ENCODE measurements at regions not wholly inside any gene's neighbourhood (a gene's known extent, or its start where the extent isn't known, plus 50 kb on each side); places are given as distances from the start of the nearest gene placed in this dataset.
"Not testable (repeated sequence)": the region's sequence is repeated elsewhere in the genome, so short reads cannot be mapped to it uniquely, and the experiment has no call there.

DNA sequence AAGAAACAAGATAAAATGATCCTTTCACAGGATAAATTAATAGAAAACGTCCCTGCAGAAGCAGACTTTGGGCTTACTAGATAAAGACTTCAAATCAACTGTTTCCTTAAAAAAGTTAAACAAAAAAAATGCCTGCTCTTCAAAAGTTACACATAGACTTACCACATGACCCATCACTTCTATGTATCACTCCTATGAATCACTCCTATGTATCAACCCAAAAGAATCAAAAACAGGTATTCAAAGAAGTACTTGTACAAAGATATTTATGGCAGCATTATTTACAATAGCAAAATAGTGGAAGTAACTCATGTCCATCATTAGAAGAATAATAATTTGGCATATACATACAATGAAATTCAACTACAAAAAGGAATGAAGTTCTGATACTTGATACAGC lies 56.3 kb upstream of the PRDM9 start:
- no peak for DNase-seq (ENCODE audit: low read depth)

DNA sequence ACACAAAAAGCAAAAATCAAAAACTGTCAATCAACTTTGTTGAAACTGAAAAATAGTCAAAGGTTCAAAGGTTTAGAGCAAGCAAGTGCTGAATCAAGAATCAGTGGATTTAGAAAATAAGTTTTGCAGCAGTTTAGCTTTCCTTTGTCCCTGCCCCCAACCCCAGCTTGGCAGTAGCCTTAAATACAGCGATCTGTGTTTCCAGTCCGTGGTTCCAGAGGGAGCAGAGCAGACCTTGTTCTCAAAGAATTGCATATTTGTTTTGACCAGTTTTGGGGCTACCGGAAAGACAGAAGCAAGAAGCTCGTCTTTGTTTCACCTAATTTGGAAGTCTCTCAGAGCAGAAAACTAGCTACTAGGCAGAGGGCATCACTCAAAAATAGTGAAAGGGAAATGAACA lies 57.2 kb upstream of the PRDM9 start:
- DNase-seq (ENCODE audit: low read depth), result no peak

DNA sequence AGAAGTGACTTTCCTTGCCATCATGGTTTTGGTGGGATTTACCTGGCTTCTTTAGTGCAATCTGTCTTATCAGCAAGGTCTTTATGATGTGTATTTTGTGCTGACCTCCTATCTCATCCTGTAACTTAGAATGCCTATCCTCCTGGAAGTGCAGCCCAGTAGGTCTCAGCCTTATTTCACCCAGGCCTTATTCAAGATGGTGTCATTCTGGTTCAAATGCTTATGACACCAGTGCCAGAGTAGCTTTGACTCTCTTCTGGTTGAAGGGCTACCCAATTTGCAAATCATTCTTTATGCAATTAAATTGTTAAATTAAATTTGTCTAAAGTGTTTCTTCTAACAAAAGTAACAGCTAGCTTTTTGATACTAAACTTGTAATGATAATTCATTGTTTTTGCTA lies 58.8 kb upstream of the PRDM9 start:
- DNase-seq (ENCODE audit: low read depth), result no peak

DNA sequence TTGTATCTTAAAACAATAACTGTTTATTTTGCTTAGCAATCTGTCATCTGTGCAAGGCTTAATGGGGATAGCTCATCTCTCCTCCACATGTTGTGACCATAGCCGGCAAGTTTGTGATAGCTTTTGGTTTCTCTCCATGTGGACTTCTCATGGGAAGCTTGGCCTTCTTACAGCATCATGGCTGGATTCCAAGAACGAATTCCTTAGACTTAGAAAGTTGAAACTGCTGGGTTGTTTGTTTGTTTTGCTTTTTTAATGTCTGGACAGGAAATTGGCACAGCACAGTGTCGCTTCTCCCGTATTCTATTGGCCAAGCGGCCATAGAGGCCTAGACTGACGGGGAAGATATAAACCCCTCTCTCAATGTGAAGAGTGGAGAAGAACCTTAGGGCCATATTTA lies 61.0 kb upstream of the PRDM9 start:
- DNase-seq (ENCODE audit: low read depth), result no peak

DNA sequence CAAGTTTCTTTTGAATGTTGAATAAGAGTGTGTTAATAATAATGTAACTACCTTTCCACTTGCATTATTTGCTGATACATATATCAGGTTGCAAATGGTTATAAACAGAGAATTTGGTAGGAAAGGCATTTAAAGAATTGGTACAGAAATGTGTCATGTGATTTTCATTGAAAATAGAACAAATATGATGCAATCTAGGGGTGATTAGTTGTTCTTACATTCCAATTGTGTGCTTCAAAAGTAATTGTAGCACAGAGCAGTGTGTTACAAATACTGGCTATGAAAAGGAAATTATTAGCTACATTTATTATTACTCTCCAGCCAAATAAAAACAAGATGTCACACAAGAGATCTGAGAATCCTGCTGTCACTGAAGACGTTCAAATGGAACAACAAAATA lies 61.8 kb upstream of the PRDM9 start:
- no peak for DNase-seq (ENCODE audit: low read depth)

DNA sequence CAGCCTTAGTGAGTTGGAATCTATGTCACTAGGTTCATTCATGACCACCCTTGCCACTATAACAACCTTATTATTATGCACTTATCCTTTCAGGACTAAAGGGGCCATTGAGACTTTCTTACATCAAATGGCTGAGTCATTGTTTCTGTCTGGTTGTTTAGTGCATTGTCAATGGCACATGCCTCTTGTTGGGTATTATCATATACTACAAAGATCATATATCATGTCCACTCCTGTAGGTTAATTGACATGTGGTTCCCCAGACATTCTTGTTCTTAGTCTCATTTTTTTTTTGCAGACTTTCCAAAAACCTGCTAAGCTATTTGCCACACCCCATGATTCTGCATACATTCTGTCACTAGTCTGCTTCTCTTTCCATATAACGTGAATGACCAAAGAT lies 66.7 kb upstream of the PRDM9 start:
- DNase-seq (ENCODE audit: low read depth), result no peak

DNA sequence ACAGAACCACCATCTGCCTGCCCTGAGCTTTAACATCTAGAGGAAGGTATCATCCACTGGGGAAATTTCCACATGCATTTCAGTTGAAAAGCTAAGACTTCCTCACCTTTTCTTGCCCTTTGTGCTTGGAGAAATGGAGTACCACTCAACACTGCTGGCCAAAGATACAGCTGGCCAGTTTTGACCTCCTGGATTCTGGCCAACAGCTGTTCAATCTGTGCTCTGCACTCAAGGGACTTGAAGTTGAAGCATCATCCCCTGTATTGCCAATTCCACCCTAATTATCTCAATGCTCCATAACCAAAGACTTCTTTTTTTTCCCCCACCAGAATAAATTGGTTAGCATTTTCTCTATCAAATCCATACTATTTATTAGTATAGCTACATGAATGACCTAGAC lies 70.4 kb upstream of the PRDM9 start:
- DNase-seq (ENCODE audit: low read depth), result no peak

DNA sequence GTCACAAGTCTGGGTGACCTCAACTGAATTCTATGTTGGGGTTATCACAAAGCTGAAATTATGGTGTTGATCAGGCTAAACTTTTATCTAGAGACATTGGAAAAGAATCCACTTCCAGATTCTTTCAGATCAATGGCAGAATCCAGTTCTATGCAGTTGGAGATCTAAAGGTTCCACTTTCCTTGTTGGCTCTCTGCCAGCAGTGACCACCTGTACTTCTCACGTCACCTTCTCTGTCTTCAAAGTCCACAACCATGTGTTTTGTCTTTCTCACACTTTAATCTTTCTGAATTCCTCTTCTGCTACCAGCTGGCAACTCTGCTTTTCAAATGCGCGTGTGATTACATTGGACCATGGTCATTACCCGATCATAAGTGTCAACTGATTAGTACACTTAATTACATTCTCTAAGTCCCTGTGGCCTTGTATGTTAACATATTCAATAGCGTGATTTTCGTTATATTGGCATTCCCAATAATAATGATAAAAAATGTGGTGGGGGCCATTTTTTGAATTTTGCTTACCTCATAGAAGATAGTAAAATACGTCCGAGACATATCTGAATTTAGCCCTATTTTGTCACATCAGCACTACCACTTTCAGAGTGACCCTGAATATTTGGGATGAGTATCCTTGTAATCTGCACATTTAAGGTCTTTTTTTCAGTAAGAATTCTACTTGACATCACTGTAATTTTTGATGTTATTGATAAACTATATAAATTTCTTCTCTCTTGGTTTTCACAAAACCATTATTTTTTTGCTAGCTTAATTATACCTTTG lies 73.7 kb upstream of the PRDM9 start:
- DNase-seq (ENCODE audit: low read depth), result no peak

DNA sequence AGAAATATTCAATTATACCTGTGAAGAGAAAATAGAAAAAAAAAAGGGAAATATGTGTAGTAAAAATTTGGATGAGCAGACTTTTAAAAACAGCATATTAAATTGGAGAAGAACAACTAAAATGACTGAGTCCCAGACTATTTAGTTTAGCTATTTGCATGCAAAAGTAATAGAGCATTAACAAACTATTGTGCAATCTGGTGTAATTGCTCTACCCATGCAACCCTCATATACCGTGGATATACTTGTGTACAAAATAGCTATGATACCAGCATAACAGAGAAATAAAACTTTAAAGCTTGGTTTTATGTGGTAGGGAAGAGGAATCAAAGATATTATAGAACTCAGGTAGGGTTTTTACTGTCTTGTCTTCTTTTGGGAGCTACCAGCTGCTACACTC lies 78.7 kb upstream of the PRDM9 start:
- no peak for DNase-seq (ENCODE audit: low read depth)

DNA sequence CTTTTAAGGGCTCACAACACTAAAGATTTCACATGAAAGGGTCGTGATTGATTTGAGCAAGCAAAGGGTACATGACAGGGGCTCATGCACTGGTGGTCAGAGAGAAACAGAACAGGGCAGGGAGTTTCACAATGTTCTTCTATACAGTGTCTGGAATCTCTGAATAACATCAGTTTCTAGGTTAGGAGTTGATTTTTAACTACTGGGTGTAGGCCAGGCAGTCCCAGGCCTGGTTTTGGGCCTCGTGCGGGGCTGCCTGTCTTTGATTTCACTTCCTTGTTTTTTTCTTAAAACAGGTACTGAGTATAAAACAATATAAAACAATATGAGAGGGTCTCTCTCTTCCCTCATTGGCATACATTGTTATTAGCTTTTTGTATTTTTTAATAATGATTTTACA lies 87.2 kb upstream of the PRDM9 start:
- DNase-seq (ENCODE audit: low read depth), result not testable (repeated sequence)

DNA sequence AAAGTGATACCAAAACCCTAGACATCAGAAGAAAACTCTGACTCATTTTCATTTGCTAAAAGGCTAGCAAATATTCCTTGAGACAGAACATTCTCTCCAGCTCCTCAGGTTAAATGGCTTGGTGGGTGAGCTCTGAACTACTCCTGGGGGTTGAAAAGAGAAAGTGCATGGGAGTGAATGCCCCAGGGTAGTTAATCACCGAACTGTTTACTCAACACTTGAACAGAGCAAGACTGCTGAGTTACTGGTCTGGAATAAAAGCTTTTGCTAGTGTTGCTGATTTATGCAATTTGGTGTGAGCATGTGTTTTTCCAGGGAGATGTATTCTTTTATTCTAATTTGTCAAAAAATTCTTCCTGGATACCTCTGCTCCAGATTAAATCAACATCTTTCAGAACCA lies 88.3 kb upstream of the PRDM9 start:
- no peak for DNase-seq (ENCODE audit: low read depth)

DNA sequence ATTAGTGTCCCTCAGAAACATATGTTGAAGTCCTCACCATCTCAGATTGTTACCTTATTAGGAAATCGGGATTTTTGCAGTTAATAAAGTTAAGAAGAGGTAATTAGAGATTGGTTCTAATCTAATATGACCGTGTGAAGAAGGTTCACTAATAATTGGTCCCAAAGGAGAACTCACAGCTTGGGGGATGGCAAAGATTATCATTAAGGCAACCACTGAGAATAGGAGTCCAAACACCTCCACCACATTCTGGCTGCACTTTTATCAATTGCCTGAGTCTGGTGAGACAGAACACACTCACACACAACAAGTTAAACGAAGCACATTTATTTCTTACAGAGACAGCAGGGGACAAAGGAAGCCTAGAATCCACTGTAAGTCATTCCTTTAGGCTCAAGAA lies 94.9 kb upstream of the PRDM9 start:
- DNase-seq (ENCODE audit: low read depth), result no peak

DNA sequence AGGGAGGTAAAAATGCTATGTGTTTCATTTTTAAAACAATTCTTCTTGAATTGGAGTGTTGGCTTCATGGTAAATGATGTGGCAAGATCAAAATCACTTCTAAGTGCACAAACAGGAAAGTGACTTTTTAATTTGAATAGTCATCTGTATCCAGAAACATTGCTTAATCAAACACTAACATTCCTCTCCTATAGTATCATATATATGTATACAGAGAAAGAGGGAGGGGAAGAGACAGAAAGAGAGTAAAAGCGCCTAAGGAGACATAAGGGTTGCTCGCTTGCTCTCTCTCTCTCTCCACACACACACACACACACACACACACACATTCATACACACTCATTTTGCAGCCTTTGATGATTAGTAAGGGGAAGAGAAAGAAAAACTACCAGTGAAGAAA lies 95.4 kb upstream of the PRDM9 start:
- no peak for DNase-seq (ENCODE audit: low read depth)

DNA sequence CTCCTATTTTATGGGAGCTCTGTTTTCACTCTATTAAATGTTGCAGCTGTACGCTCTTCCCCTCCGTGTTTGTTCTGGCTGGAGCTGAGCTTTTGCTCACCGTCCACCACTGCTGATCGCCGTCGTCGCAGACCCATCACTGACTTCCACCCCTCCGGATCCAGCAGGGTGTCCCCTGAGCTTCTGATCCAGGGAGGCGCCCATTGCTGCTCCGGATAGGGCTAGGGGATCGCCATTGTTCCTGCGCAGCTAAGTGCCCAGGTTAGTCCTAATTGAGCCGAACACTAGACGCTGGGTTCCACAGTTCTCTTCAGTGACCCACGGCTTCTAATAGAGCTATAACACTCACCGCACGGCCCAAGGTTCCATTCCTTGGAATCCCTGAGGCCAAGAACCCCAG lies 96.2 kb upstream of the PRDM9 start:
- DNase-seq (ENCODE audit: low read depth), result no peak

DNA sequence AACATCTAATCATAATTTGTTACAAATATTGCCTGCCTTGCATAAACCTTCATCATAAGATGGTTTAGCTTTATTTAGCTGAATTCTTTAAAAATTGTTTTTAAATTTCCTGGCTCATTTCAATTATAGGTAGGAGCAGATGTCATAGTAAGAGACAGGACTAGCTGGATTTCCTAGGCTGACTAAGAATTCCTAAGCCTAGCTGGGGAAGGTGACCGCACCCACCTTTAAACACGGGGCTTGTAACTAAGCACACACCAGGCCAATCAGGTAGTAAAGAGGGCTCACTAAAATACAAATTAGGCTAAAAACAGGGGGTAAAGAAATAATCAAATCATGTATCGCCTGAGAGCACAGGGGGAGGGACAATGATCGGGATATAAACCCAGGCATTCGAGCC lies 96.6 kb upstream of the PRDM9 start:
- not testable (repeated sequence) for DNase-seq (ENCODE audit: low read depth)

DNA sequence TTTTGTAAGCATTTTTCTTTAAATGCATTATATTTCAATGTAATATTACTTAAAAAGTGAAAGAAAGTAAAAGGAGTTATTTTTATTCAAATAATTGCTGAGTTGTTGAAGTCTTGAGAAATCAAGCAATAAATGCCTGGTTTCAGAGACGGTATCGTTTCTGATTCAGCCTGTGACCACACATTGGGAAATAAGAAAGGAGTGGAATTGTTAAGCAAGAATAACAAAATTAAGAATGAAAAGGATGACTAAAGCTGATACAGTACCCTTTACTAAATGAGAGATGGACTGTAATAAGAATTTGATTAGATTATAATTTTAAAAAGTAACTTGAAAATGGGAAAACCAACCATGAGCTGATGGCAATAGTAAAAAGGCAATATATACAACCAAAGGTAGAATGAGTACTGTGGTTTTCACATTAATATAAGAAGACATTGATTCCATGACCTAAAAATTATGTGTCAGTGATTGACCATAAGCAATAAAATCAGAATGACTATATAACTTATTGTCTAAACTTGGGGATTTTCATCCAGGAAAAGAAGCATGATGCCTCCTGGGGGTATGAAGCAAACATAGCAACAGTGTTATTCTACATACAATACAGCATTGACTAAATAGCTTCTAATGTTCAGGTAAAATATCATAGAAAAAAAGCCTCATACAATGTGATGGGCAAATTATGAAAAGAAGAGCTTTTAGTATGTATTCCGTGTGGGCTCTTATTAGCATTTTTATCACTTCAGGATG lies 101.9 kb upstream of the PRDM9 start:
- DNase-seq (ENCODE audit: low read depth), result no peak

DNA sequence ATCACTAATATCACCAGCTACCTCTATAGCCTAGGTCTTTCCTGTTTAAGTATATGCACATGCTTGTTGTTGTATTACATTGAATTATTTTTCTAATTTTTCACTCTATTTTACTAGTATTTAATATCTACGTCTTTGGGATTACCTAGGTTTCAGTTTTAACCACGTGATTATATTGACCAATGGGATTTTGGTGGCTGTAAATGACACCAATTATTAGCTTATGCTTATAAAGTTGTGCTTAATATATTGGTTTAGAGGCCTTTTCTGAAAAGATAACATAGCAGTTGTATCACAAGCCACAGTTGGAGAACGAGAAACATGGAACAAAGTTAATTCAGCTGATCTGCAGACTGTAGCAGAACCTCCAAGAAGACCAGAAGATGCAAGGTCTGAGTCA lies 104.8 kb upstream of the PRDM9 start:
- DNase-seq (ENCODE audit: low read depth), result no peak

DNA sequence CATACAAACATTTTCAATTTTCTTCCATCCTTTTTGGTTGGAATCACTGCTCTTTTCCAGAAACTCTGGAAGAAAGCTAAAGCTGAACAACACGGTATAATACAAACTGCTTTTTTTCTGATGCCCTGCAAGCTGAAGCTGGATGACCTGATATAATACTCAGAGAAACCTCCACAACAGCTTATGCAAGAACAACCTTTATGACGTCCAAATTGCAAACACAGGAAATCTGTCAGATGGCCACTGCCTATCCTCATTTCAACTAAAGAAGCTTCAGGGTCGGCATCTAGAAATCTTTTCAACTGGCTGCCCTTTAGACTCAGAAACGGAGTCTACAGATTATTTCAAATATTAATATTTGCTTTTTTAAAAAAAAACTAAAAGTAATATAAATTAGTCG lies 106.5 kb upstream of the PRDM9 start:
- DNase-seq (ENCODE audit: low read depth), result no peak

DNA sequence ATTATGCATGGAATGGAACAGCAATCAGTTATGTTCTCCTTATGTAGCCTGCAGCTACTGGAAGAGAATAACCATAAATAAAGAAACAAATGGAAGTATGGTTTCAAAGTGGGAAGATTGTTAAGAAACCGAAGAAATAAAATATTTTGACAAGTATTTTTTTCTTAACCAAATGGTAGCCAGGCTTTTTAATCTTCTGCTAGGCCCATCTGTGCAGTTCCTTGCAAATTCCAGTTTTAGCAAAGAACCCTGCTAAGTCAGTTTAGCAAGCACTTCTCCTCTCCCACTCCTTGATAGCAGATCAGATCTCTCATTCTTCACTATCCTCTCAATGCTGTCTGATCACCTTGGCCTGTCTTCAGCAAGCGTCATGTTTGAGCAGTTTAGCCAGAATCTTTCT lies 111.1 kb upstream of the PRDM9 start:
- DNase-seq (ENCODE audit: low read depth), result no peak

DNA sequence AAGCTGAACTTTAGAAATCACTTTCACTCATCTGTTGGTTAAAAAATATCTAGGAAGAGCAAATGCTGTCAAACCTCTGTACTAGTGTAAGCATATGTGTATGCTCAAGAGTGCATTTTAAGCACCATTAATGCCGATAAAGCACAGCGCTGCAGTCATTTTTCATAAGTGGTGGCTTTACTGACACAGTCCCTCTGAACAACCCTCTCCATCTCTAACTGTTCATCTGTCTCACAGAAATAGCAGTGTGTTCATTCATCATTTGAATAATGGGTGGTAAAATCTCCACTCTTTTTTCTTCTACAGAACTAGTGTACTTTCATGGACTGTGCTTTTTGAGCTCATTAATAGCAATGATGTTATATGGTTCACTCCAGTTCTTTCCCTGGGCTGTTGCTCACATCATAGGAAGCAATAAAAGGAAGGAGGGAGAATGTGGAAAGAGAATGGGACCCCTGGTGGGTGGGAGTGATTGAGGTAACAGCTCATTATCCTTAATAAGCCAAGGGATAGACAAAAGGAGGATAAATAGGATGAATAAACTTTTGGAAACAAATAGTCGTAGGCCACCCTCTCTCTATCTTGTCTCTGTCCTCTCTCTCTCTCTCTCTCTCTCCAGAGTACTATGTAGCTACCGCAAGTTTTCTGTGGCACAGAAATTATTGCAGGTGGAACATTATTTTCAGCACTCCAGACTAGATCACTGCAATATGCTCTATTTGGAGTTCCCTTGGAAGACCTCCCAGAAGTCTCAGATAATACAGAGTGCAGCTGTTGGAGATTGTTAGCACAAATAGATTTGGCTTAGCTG lies 117.9 kb upstream of the PRDM9 start:
- DNase-seq (ENCODE audit: low read depth), result no peak

DNA sequence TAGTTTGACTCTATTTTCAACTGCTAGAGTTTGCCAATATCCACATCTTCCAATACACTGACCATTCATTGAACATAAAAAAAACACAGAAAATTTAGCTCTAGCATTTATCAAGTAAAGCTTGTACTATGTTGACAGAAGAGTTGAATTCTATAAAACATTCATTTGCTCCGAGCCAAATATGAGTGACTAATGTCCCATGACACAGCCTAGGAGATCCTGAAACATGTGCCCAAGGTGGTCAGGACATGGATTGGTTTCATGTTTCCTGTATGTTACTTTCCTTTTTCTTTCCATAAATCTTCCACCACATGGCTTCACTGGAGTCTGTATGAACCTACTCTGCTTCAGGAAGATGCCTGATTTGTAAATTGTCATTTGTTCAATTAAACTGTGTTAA lies 122.4 kb upstream of the PRDM9 start:
- DNase-seq (ENCODE audit: low read depth), result no peak

DNA sequence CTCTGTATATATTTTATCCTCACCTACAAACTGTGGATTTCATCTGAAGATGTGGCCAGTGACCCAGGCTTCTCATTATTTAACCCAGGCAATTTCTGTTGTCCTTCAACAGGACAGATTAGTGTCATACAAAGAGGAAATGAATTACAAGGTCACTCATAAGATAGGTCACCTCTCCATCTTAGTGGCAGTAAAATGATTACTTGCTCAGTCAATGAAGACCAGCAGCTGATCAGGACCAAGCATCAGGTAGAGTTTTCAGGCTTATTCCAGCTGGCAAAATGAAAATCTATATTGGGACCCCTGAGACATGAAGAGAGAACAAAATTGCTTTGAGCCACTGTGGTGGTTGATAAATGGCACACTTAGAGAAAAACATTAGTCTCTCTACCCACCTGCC lies 135.2 kb upstream of the PRDM9 start:
- DNase-seq (ENCODE audit: low read depth), result no peak

DNA sequence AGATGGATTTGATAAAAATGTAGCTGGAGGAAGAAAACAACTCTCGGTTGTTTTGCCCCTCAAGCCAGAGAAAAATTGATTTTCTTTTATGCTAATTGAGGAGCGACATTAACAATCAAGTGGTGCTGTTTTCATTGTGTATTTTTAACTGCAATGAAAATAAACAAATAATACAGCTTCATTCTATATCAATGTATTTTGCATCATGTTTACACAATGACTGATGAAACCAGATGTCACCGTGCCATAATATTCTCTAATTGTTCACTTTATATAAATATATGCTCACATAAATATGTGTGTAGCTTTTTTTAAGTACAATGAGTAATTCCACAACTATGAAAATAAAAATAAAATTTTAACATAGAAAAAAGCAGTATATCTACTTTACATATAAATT lies 139.0 kb upstream of the PRDM9 start:
- DNase-seq (ENCODE audit: low read depth), result no peak

Data from Daoy (cell line).